GM19372 (cell line): ENCODE measurements at regions not wholly inside any gene's neighbourhood (a gene's known extent, or its start where the extent isn't known, plus 50 kb on each side); places are given as distances from the start of the nearest gene placed in this dataset.

Source experiments
- ATAC-seq: cut with Tn5 transposase; IDR thresholded peaks from one replicate; pipeline ENCODE4 v1.9.1; 2021; ENCODE audit warnings: mild to moderate bottlenecking, low read depth, moderate library complexity; ENCODE audit not compliant: unreplicated experiment

GRCh38 chr3:14307656-14308302, 94.6 kb upstream of the SLC6A6 start:
- no peak for ATAC-seq

GRCh38 chr3:14311729-14312128, 90.7 kb upstream of the SLC6A6 start:
- no peak for ATAC-seq

GRCh38 chr3:14312375-14312774, 90.0 kb upstream of the SLC6A6 start:
- no peak for ATAC-seq

GRCh38 chr3:14317057-14317553, 85.3 kb upstream of the SLC6A6 start:
- ATAC-seq: no peak

- no peak for ATAC-seq
Measured at GRCh38 chr3:14318646-14319045, 83.8 kb upstream of the SLC6A6 start.

GRCh38 chr3:14319654-14320182, 82.7 kb upstream of the SLC6A6 start:
- ATAC-seq: peak; percentile 96

- ATAC-seq: no peak
Measured at GRCh38 chr3:14320219-14320618, 82.2 kb upstream of the SLC6A6 start.

- ATAC-seq: no peak
Measured at GRCh38 chr3:14322001-14322400, 80.4 kb upstream of the SLC6A6 start.

GRCh38 chr3:14322667-14323295, 79.6 kb upstream of the SLC6A6 start:
- ATAC-seq: no peak

GRCh38 chr3:14323401-14324223, 78.8 kb upstream of the SLC6A6 start:
- no peak for ATAC-seq

- no peak for ATAC-seq
Measured at GRCh38 chr3:14324224-14324944, 78.0 kb upstream of the SLC6A6 start.

- no peak for ATAC-seq
Measured at GRCh38 chr3:14328422-14328821, 74.0 kb upstream of the SLC6A6 start.

GRCh38 chr3:14329116-14329830, 73.1 kb upstream of the SLC6A6 start:
- no peak for ATAC-seq

- ATAC-seq: no peak
Measured at GRCh38 chr3:14329842-14330241, 72.6 kb upstream of the SLC6A6 start.

- no peak for ATAC-seq
Measured at GRCh38 chr3:14330508-14330907, 71.9 kb upstream of the SLC6A6 start.

GRCh38 chr3:14331251-14331650, 71.2 kb upstream of the SLC6A6 start:
- ATAC-seq: no peak

- ATAC-seq: no peak
Measured at GRCh38 chr3:14332392-14332791, 70.0 kb upstream of the SLC6A6 start.

- ATAC-seq: no peak
Measured at GRCh38 chr3:14333215-14333614, 69.2 kb upstream of the SLC6A6 start.

GRCh38 chr3:14333621-14334020, 68.8 kb upstream of the SLC6A6 start:
- ATAC-seq: no peak

GRCh38 chr3:14334136-14334535, 68.3 kb upstream of the SLC6A6 start:
- no peak for ATAC-seq
